ENCODE measurements at regions not wholly inside any gene's neighbourhood (a gene's known extent, or its start where the extent isn't known, plus 50 kb on each side); places are given as distances from the start of the nearest gene placed in this dataset.

DNA sequence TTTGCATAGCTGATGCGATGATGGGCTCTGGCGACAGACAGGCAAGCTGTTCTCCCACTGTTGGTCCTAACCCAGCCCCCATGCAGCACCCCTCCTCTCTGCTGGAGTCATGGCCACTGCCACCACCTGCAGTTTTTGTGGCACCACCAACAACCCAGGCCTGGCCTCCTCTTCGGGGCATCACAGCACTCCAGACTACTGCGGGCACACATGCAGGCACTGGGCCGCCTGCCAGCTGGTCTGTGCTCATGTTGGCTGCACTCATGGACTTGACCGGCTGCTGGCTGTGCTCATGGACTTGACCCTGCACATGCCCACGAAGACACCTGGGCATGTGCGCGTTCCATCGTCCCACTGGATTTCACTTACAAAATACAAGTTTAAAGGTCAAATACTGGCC is 130.9 kb upstream of the TMEM108 start:
- Mint-ChIP-seq H3K4me1 (ENCODE audit: low read depth, unreplicated experiment) (no peaks in the 10 kb centered on the region), H3K36me3 (ENCODE audit: insufficient read depth, unreplicated experiment) (no peaks in the 10 kb centered on the region), H3K9me3 (ENCODE audit: unreplicated experiment) (no peaks in the 10 kb centered on the region), H3K27me3 (ENCODE audit: insufficient read depth, unreplicated experiment) (peaks cover 5% of the 10 kb centered on the region), H3K4me3 (ENCODE audit: unreplicated experiment) (no peak overlapping the region), H3K27ac (ENCODE audit: unreplicated experiment) (no peak overlapping the region)
- intact Hi-C loops (cut with micrococcal nuclease; ENCODE audit: unreplicated experiment), result no loop called here
- Histone ChIP-seq H3K4me1 (no peaks in the 10 kb centered on the region), H3K9me3 (no peaks in the 10 kb centered on the region), H3K36me3 (ENCODE audit: control insufficient read depth, insufficient read depth, low read length) (no peaks in the 10 kb centered on the region), H3K4me3 (ENCODE audit: low read depth, low read length) (no peak overlapping the region), H3K27me3 (replicated peaks; ENCODE audit: control insufficient read depth, insufficient read depth, low read length) (no peaks in the 10 kb centered on the region)
- no TSS peak for BruUV-seq (replicated peaks)
- ChIA-PET CTCF (no interaction called here), POLR2A (no interaction called here)
- DNase-seq, result no peak
- no peak for TF ChIP-seq CTCF (IDR thresholded peaks at IDR 0.05; ENCODE audit: insufficient read depth in 1 of 2, low read depth in 1 of 2, low read length in 1 of 2, severe bottlenecking in 1 of 2, unreplicated experiment in 1 of 2)

DNA sequence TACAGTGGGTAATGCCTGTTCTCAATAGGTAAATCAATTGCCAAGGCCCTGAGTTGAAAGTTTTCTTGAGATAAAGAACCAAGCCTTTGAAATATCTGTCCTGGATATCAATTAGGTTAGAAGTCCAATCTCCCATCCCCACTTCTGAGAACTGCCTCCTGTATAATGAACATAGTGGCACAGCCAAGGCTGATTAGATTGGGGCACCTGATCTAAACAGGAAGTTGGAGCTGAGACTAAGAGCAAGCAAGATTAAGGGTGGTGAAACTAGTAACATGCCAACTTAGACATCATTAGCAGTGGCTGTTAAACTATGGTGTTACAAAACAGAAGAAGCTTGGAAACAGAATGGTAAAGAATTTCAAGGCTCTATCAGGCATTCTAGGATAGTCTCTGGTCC is 137.7 kb upstream of the TMEM108 start:
- H3K4me3 Mint-ChIP-seq (ENCODE audit: unreplicated experiment), result no peak overlapping the region
- no peaks in the 10 kb centered on the region for H3K4me1 Mint-ChIP-seq (ENCODE audit: low read depth, unreplicated experiment)
- H3K4me1 ChIP-seq, result no peaks in the 10 kb centered on the region
- CTCF ChIA-PET, result no interaction called here
- intact Hi-C loops (cut with micrococcal nuclease; ENCODE audit: unreplicated experiment), result no loop called here
- no peak for DNase-seq
- no peaks in the 10 kb centered on the region for H3K9me3 Mint-ChIP-seq (ENCODE audit: unreplicated experiment)
- H3K36me3 ChIP-seq (ENCODE audit: control insufficient read depth, insufficient read depth, low read length), result no peaks in the 10 kb centered on the region
- no peaks in the 10 kb centered on the region for H3K9me3 ChIP-seq
- BruUV-seq (replicated peaks), result no TSS peak
- peaks cover 2% of the 10 kb centered on the region for H3K27me3 Mint-ChIP-seq (ENCODE audit: insufficient read depth, unreplicated experiment)
- POLR2A ChIA-PET, result interaction anchor here (0.5 kb wide), 1 partner anchor 102 kb away, joined by 5 read pairs; no protein-coding TSS in a partner anchor
- TF ChIP-seq CTCF (IDR thresholded peaks at IDR 0.05; ENCODE audit: insufficient read depth in 1 of 2, low read depth in 1 of 2, low read length in 1 of 2, severe bottlenecking in 1 of 2, unreplicated experiment in 1 of 2), result no peak
- no peaks in the 10 kb centered on the region for H3K36me3 Mint-ChIP-seq (ENCODE audit: insufficient read depth, unreplicated experiment)
- no peak overlapping the region for H3K4me3 ChIP-seq (ENCODE audit: low read depth, low read length)
- H3K27me3 ChIP-seq (replicated peaks; ENCODE audit: control insufficient read depth, insufficient read depth, low read length), result no peaks in the 10 kb centered on the region
- no peak overlapping the region for H3K27ac Mint-ChIP-seq (ENCODE audit: unreplicated experiment)

GRCh38 chr3:132898141-132898540 is 140.1 kb upstream of the TMEM108 start:
- Mint-ChIP-seq H3K27me3 (ENCODE audit: insufficient read depth, unreplicated experiment) (peaks cover 2% of the 10 kb centered on the region), H3K4me3 (ENCODE audit: unreplicated experiment) (no peak overlapping the region), H3K36me3 (ENCODE audit: insufficient read depth, unreplicated experiment) (no peaks in the 10 kb centered on the region), H3K4me1 (ENCODE audit: low read depth, unreplicated experiment) (no peaks in the 10 kb centered on the region), H3K9me3 (ENCODE audit: unreplicated experiment) (no peaks in the 10 kb centered on the region), H3K27ac (ENCODE audit: unreplicated experiment) (no peak overlapping the region)
- Histone ChIP-seq H3K9me3 (no peaks in the 10 kb centered on the region), H3K27me3 (replicated peaks; ENCODE audit: control insufficient read depth, insufficient read depth, low read length) (no peaks in the 10 kb centered on the region; the same call in 1 of the 2 replicates), H3K4me1 (no peaks in the 10 kb centered on the region), H3K4me3 (ENCODE audit: low read depth, low read length) (no peak overlapping the region), H3K36me3 (ENCODE audit: control insufficient read depth, insufficient read depth, low read length) (no peaks in the 10 kb centered on the region)
- BruUV-seq (replicated peaks), result no TSS peak
- intact Hi-C loops (cut with micrococcal nuclease; ENCODE audit: unreplicated experiment), result no loop called here
- no peak for DNase-seq
- CTCF ChIA-PET, result no interaction called here
- POLR2A ChIA-PET, result no interaction called here
- TF ChIP-seq CTCF (IDR thresholded peaks at IDR 0.05; ENCODE audit: insufficient read depth in 1 of 2, low read depth in 1 of 2, low read length in 1 of 2, severe bottlenecking in 1 of 2, unreplicated experiment in 1 of 2), result no peak

All from Caco-2 (cell line).